IMR-90 (cell line): ENCODE measurements at regions not wholly inside any gene's neighbourhood (a gene's known extent, or its start where the extent isn't known, plus 50 kb on each side); places are given as distances from the start of the nearest gene placed in this dataset.

Source experiments
- BHLHE40 ChIP-seq: fragments of 150-350 bp; IDR thresholded peaks from 2 replicates; pipeline ENCODE4 v1.6.1; 2016; ENCODE audit warnings: mild to moderate bottlenecking, low read depth, low read length
- CEBPB ChIP-seq: IDR thresholded peaks from 2 replicates; pipeline ENCODE4 v1.6.1; 2012; ENCODE audit warnings: low read depth, low read length, improper control_type of control experiment
- CTCF ChIP-seq: conservative IDR thresholded peaks from 2 replicates; pipeline ENCODE4 v1.5.1; 2012; ENCODE audit warnings: mild to moderate bottlenecking, low read depth, low read length, improper control_type of control experiment
- FOS ChIP-seq: fragments of 150-350 bp; IDR thresholded peaks from 2 replicates; pipeline ENCODE4 v1.6.1; 2016; ENCODE audit warnings: low read depth, low read length
- MAFK ChIP-seq: IDR thresholded peaks from 2 replicates; pipeline ENCODE4 v1.6.1; 2012; ENCODE audit warnings: low read depth, low read length, improper control_type of control experiment
- MAZ ChIP-seq: IDR thresholded peaks from 2 replicates; pipeline ENCODE4 v1.6.1; 2012; ENCODE audit warnings: low read depth, mild to moderate bottlenecking, low read length, improper control_type of control experiment, moderate library complexity, borderline replicate concordance
- MXI1 ChIP-seq: IDR thresholded peaks from 2 replicates; pipeline ENCODE4 v1.6.1; 2012; ENCODE audit warnings: low read depth, mild to moderate bottlenecking, low read length, moderate library complexity, borderline replicate concordance
- NFE2L2 ChIP-seq: fragments of 150-350 bp; IDR thresholded peaks from 2 replicates; pipeline ENCODE4 v1.6.1; 2016; ENCODE audit warnings: low read depth, mild to moderate bottlenecking, low read length
- POLR2A ChIP-seq: IDR thresholded peaks from 2 replicates; pipeline ENCODE4 v1.6.1; 2012; ENCODE audit warnings: mild to moderate bottlenecking, low read depth, low read length
- RAD21 ChIP-seq: IDR thresholded peaks from 2 replicates; pipeline ENCODE4 v1.6.1; 2012; ENCODE audit warnings: low read length, improper control_type of control experiment
- RCOR1 ChIP-seq: IDR thresholded peaks from 2 replicates; pipeline ENCODE4 v1.6.1; 2012; ENCODE audit warnings: mild to moderate bottlenecking, low read length, improper control_type of control experiment; ENCODE audit not compliant: insufficient replicate concordance
- RFX5 ChIP-seq: IDR thresholded peaks from 2 replicates; pipeline ENCODE4 v1.8.0; 2012; ENCODE audit warnings: low read depth, mild to moderate bottlenecking, low read length, moderate library complexity
- USF2 ChIP-seq: fragments of 150-350 bp; IDR thresholded peaks from 2 replicates; pipeline ENCODE4 v1.6.1; 2017; ENCODE audit warnings: mild to moderate bottlenecking, antibody characterized with exemption, low read length, low read depth

- TF ChIP-seq POLR2A = no peak
- TF ChIP-seq CTCF = no peak
- TF ChIP-seq BHLHE40 = no peak
- TF ChIP-seq NFE2L2 = no peak
- TF ChIP-seq USF2 = no peak
- no peak for TF ChIP-seq MAZ
- no peak for TF ChIP-seq RFX5
- no peak for TF ChIP-seq MAFK
- no peak for TF ChIP-seq RAD21
- no peak for TF ChIP-seq CEBPB
- TF ChIP-seq FOS = no peak
- no peak for TF ChIP-seq RCOR1
- TF ChIP-seq MXI1 = no peak
Measured at GRCh38 chr6:167410462-167410861, 85.6 kb downstream of the TTLL2 start.
